ENCODE measurements at regions not wholly inside any gene's neighbourhood (a gene's known extent, or its start where the extent isn't known, plus 50 kb on each side); places are given as distances from the start of the nearest gene placed in this dataset.
"Not testable (repeated sequence)": the region's sequence is repeated elsewhere in the genome, so short reads cannot be mapped to it uniquely, and the experiment has no call there.

DNA sequence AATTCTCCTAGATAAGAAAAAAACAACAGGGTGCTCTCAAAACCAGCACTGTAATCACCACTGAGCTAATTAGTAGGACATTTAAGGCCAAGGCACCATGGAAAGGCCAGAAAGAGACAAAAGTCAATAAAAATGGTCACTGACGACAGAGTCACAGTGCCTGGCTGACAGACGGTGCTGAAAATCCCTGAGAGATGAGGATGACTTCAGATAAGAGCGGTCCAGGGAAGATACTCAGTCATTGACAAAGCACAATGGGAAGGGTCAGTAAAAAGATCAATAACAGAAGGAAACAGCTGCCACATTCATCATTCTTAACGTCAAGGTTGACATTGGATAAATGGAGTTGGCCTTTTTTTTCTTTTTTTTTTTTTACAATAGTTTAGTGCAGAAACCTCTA, 261.0 kb downstream of the SPATA31A1 start:
- not testable (repeated sequence) for TF ChIP-seq POLR2A, POLR2AphosphoS5, EP300 (IDR thresholded peaks at IDR 0.05)
- TF ChIP-seq, protein P1, sequence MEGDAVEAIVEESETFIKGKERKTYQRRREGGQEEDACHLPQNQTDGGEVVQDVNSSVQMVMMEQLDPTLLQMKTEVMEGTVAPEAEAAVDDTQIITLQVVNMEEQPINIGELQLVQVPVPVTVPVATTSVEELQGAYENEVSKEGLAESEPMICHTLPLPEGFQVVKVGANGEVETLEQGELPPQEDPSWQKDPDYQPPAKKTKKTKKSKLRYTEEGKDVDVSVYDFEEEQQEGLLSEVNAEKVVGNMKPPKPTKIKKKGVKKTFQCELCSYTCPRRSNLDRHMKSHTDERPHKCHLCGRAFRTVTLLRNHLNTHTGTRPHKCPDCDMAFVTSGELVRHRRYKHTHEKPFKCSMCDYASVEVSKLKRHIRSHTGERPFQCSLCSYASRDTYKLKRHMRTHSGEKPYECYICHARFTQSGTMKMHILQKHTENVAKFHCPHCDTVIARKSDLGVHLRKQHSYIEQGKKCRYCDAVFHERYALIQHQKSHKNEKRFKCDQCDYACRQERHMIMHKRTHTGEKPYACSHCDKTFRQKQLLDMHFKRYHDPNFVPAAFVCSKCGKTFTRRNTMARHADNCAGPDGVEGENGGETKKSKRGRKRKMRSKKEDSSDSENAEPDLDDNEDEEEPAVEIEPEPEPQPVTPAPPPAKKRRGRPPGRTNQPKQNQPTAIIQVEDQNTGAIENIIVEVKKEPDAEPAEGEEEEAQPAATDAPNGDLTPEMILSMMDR (IDR thresholded peaks at IDR 0.05): not testable (repeated sequence)

Data from upper lobe of left lung (tissue), 4 donors.